NB4 (cell line): ENCODE measurements at regions not wholly inside any gene's neighbourhood (a gene's known extent, or its start where the extent isn't known, plus 50 kb on each side); places are given as distances from the start of the nearest gene placed in this dataset.

ENCODE experiments used
- CTCF ChIP-seq: IDR thresholded peaks from one replicate; pipeline ENCODE4 v1.5.1; 2012; ENCODE audit warnings: low read depth, low read length
- MAX ChIP-seq: IDR thresholded peaks from 2 replicates; pipeline ENCODE4 v1.6.1; 2011; ENCODE audit warnings: low read depth, low read length
- MYC ChIP-seq: IDR thresholded peaks from 2 replicates; pipeline ENCODE4 v1.6.1; 2011; ENCODE audit warnings: low read depth, low read length
- POLR2A ChIP-seq: IDR thresholded peaks from 2 replicates; pipeline ENCODE4 v1.6.1; 2011; ENCODE audit warnings: mild to moderate bottlenecking; ENCODE audit not compliant: insufficient read length; ENCODE audit errors: extremely low read depth

GRCh38 chr19:32264568-32264967 is 80.8 kb upstream of the ZNF507 start:
- TF ChIP-seq POLR2A (no peak), CTCF (no peak), MYC (no peak), MAX (no peak)
